Liver (tissue), 8 donors: ENCODE measurements at regions not wholly inside any gene's neighbourhood (a gene's known extent, or its start where the extent isn't known, plus 50 kb on each side); places are given as distances from the start of the nearest gene placed in this dataset.

Experiments used
- DNase-seq: peaks from one replicate; pipeline ENCODE4 v3.0.0-alpha.2; 2017; ENCODE audit warnings: low spot score
- H3K27ac ChIP-seq, 2 donors: one replicate each; pipeline ENCODE4 v1.7.0; 2013; ENCODE audit warnings: inconsistent platforms in 2 of 2, low read length in 2 of 2, control low read depth in 1 of 2, low read depth in 1 of 2, mild to moderate bottlenecking in 1 of 2
- H3K27me3 ChIP-seq, 4 donors: one replicate each; pipeline versions ENCODE4 v1.6.1 to v1.7.0; 2013; ENCODE audit warnings: low read length in 3 of 4, inconsistent platforms in 1 of 4, mild to moderate bottlenecking in 1 of 4, moderate library complexity in 1 of 4; ENCODE audit not compliant: control insufficient read depth in 4 of 4, insufficient read depth in 4 of 4
- H3K36me3 ChIP-seq, 4 donors: one replicate each; pipeline versions ENCODE4 v1.6.1 to v1.7.0; 2013; ENCODE audit warnings: low read length in 3 of 4, mild to moderate bottlenecking in 3 of 4, low read depth in 1 of 4, moderate library complexity in 1 of 4; ENCODE audit not compliant: control insufficient read depth in 4 of 4, insufficient read depth in 3 of 4
- H3K4me1 ChIP-seq, 4 donors: one replicate each; pipeline versions ENCODE4 v1.6.1 to v1.7.0; 2013; ENCODE audit warnings: low read length in 3 of 4, mild to moderate bottlenecking in 3 of 4, moderate library complexity in 1 of 4; ENCODE audit not compliant: control insufficient read depth in 4 of 4, insufficient read depth in 4 of 4
- H3K4me3 ChIP-seq, 3 donors: one replicate each; pipeline versions ENCODE4 v1.6.1 to v1.7.0; 2013; ENCODE audit warnings: low read length in 3 of 3, control low read depth in 1 of 3, low read depth in 1 of 3, mild to moderate bottlenecking in 1 of 3
- H3K9ac ChIP-seq, 2 donors: one replicate each; pipeline ENCODE4 v1.7.0; 2013; ENCODE audit warnings: low read length in 2 of 2, mild to moderate bottlenecking in 2 of 2, moderate library complexity in 2 of 2, control low read depth in 1 of 2, low read depth in 1 of 2
- H3K9me3 ChIP-seq, 4 donors: one replicate each; pipeline versions ENCODE4 v1.6.1 to v1.7.0; 2013; ENCODE audit warnings: low read length in 3 of 4; ENCODE audit not compliant: control insufficient read depth in 4 of 4
- ATF3 ChIP-seq: IDR thresholded peaks from 2 replicates; pipeline ENCODE4 v1.6.1; 2016; ENCODE audit warnings: antibody characterized with exemption
- EGR1 ChIP-seq, 2 donors: IDR thresholded peaks; 2 replicates each; pipeline ENCODE4 v1.6.1; 2016 to 2018; ENCODE audit warnings: antibody characterized with exemption in 2 of 2, low read depth in 2 of 2
- FOXA1 ChIP-seq: IDR thresholded peaks from 2 replicates; pipeline ENCODE4 v1.6.1; 2016; ENCODE audit warnings: antibody characterized with exemption
- FOXA2 ChIP-seq: IDR thresholded peaks from 2 replicates; pipeline ENCODE4 v1.6.1; 2016; ENCODE audit warnings: antibody characterized with exemption
- GABPA ChIP-seq, 2 donors: IDR thresholded peaks in 1 of 2; conservative IDR thresholded peaks in 1 of 2; 2 replicates each; pipeline ENCODE4 v1.6.1; 2016; ENCODE audit warnings: antibody characterized with exemption in 2 of 2, mild to moderate bottlenecking in 1 of 2, moderate library complexity in 1 of 2
- HNF4A ChIP-seq, 2 donors: conservative IDR thresholded peaks; 2 replicates each; pipeline ENCODE4 v1.6.1; 2016; ENCODE audit warnings: antibody characterized with exemption in 2 of 2, mild to moderate bottlenecking in 2 of 2
- HNF4G ChIP-seq: IDR thresholded peaks from 2 replicates; pipeline ENCODE4 v1.6.1; 2016; ENCODE audit warnings: antibody characterized with exemption
- JUND ChIP-seq, 2 donors: IDR thresholded peaks; 2 replicates each; pipeline ENCODE4 v1.6.1; 2016; ENCODE audit warnings: antibody characterized with exemption in 2 of 2
- MAX ChIP-seq: IDR thresholded peaks from 2 replicates; pipeline ENCODE4 v1.6.1; 2016; ENCODE audit warnings: antibody characterized with exemption
- NR2F2 ChIP-seq: IDR thresholded peaks from 2 replicates; pipeline ENCODE4 v1.6.1; 2016; ENCODE audit warnings: antibody characterized with exemption
- RAD21 ChIP-seq, 2 donors: IDR thresholded peaks; 2 replicates each; pipeline ENCODE4 v1.6.1; 2016; ENCODE audit warnings: antibody characterized with exemption in 2 of 2, mild to moderate bottlenecking in 2 of 2
- REST ChIP-seq: IDR thresholded peaks from 2 replicates; pipeline ENCODE4 v1.6.1; 2016; ENCODE audit warnings: antibody characterized with exemption, mild to moderate bottlenecking
- RXRA ChIP-seq, 2 donors: IDR thresholded peaks; 2 replicates each; pipeline ENCODE4 v1.6.1; 2017 to 2018; ENCODE audit warnings: antibody characterized with exemption in 2 of 2, mild to moderate bottlenecking in 1 of 2
- SP1 ChIP-seq: IDR thresholded peaks from 2 replicates; pipeline ENCODE4 v1.6.1; 2018; ENCODE audit warnings: antibody characterized with exemption, mild to moderate bottlenecking
- TAF1 ChIP-seq: conservative IDR thresholded peaks from 2 replicates; pipeline ENCODE4 v1.6.1; 2016; ENCODE audit warnings: antibody characterized with exemption, mild to moderate bottlenecking
- YY1 ChIP-seq: IDR thresholded peaks from 2 replicates; pipeline ENCODE4 v1.6.1; 2016; ENCODE audit warnings: antibody characterized with exemption, mild to moderate bottlenecking
- ZBTB33 ChIP-seq: IDR thresholded peaks from 2 replicates; pipeline ENCODE4 v1.6.1; 2016; ENCODE audit warnings: antibody characterized with exemption
- WGBS: extraction: QIAGEN DNeasy Blood & Tissue Kit; methylation state at CpG from one replicate; pipeline ENCODE4 v1.1.7; 2013; 5-methylcytosine and 5-hydroxymethylcytosine counted together
- TF ChIP-seq, protein P1 (sequence below): fragments of 150-350 bp; IDR thresholded peaks from 2 replicates; pipeline ENCODE4 v1.5.1; 2017; ENCODE audit warnings: improper control_type of control experiment, low read depth, low read length; ENCODE audit not compliant: missing input control
- donor health status: healthy.
- donor health status: healthy.
- donor health status: healthy.
- donor health status: healthy.
- donor health status: healthy.

DNA sequence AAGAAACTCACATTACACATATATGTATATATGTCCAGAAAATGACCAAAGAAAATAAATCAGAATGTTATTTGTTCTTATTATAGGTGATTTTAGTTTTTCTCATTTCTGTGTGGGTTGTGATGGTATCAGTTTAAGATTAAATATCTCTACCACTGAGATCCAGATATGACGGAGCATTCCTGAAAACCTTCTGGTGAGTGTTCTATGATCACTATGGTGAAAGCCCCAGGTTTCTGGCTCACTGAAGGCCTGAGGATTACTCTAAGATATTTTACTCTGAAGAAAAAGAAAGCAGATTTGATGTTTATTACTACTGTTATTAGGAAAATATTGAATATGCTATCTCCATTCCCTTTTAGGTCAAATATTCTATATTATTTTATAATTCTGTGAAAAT, 62.8 kb upstream of the L3MBTL3 start (continued):
- TF ChIP-seq, protein P1, sequence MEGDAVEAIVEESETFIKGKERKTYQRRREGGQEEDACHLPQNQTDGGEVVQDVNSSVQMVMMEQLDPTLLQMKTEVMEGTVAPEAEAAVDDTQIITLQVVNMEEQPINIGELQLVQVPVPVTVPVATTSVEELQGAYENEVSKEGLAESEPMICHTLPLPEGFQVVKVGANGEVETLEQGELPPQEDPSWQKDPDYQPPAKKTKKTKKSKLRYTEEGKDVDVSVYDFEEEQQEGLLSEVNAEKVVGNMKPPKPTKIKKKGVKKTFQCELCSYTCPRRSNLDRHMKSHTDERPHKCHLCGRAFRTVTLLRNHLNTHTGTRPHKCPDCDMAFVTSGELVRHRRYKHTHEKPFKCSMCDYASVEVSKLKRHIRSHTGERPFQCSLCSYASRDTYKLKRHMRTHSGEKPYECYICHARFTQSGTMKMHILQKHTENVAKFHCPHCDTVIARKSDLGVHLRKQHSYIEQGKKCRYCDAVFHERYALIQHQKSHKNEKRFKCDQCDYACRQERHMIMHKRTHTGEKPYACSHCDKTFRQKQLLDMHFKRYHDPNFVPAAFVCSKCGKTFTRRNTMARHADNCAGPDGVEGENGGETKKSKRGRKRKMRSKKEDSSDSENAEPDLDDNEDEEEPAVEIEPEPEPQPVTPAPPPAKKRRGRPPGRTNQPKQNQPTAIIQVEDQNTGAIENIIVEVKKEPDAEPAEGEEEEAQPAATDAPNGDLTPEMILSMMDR, result no peak

DNA sequence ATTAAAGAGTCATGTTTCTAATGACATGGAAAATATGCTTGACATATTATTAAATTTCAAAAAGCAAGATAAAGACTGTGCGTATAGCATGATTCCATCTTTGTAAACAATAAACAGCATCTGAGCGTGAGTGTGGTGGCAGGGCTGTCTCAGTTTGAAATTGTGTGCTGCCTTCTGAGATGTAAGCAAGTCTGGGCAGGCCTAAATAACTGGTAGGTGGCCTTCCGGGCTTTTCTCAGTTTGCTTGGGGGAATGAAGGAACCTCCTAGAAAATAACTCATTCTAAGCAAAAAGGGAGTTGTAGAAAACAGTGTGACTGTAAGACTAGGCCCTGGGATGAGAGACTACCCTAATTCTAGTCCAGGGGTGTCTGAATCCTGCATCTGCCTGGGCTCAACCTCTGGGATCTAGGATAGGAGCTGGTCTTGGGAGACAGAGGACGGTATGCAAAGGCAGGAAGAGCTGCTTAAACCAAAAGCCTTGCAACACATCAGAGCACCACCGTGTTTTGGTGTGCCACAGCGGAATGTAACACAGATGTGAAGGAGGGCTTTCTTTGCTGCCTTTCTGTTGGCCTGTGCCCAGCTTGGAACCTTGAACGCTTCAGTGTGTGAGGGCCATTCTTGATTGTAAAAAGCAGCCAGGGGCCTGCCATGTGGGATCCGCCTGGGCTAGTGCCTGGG, 63.5 kb upstream of the L3MBTL3 start:
- Histone ChIP-seq H3K9ac (no peak overlapping the region), H3K9me3 (no peaks in the 10 kb centered on the region), H3K27me3 (no peaks in the 10 kb centered on the region), H3K4me3 (no peak overlapping the region), H3K4me1 (no peaks in the 10 kb centered on the region), H3K27ac (no peak overlapping the region), H3K36me3 (no peaks in the 10 kb centered on the region)
- TF ChIP-seq ATF3 (no peak), TAF1 (no peak), FOXA2 (no peak), SP1 (no peak)
- TF ChIP-seq, protein P1, result no peak
- no peak for DNase-seq
- 91% methylated on average over 8 of the region's 8 CpGs for WGBS

DNA sequence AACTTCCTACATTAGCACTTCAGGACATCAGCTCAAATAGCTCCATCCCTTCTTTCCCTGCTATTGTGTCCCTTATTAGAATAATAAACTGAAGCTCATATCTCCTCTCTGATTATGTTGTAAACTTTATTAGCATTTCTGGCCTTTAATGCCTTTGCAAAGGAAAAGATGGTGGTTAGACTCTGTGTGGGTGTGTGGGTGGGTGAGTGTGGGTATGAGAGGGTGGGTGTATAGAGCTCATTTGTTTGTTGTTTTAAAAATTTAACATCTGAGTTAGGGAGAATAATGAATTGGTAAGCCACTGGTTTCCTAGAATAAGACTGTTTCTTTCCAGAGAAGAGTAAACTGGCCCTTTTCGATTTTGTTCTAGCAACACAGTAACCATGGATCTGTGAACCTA, 70.6 kb upstream of the L3MBTL3 start:
- no peak overlapping the region for H3K27ac ChIP-seq
- H3K27me3 ChIP-seq, result peaks cover 0 to 3% (median 0%) of the 10 kb centered on the region in 4 donors
- H3K4me3 ChIP-seq, result no peak overlapping the region
- no peak overlapping the region for H3K9ac ChIP-seq
- DNase-seq, result no peak
- H3K4me1 ChIP-seq, result no peaks in the 10 kb centered on the region
- H3K9me3 ChIP-seq, result no peaks in the 10 kb centered on the region
- no peaks in the 10 kb centered on the region for H3K36me3 ChIP-seq
- WGBS, result 91% methylated on average over 1 of the region's 1 CpG
- TF ChIP-seq ZBTB33, result no peak
- TF ChIP-seq RAD21 (IDR thresholded peaks at IDR 0.05), result no peak
- TF ChIP-seq FOXA2, result no peak
- TF ChIP-seq EGR1 (IDR thresholded peaks at IDR 0.05; ENCODE audit: low read depth in 2 of 2), result no peak
- TF ChIP-seq YY1, result no peak
- no peak for TF ChIP-seq GABPA (IDR thresholded peaks at IDR 0.05 in 1 of 2, conservative IDR thresholded peaks at IDR 0.05 in 1 of 2)
- TF ChIP-seq SP1, result no peak
- TF ChIP-seq TAF1, result no peak
- no peak for TF ChIP-seq HNF4A (conservative IDR thresholded peaks at IDR 0.05)
- no peak for TF ChIP-seq FOXA1
- no peak for TF ChIP-seq RXRA (IDR thresholded peaks at IDR 0.05)
- no peak for TF ChIP-seq NR2F2
- TF ChIP-seq MAX, result no peak
- TF ChIP-seq HNF4G, result no peak
- no peak for TF ChIP-seq REST
- TF ChIP-seq, protein P1, result no peak
- no peak for TF ChIP-seq JUND (IDR thresholded peaks at IDR 0.05)
